BJ (cell line): ENCODE measurements at regions not wholly inside any gene's neighbourhood (a gene's known extent, or its start where the extent isn't known, plus 50 kb on each side); places are given as distances from the start of the nearest gene placed in this dataset. TPM values are rescaled to one million over a fixed set of nuclear protein-coding genes. Genes with fewer than 3 reads are reported as not detected.

Experiments
- CTCF ChIA-PET: fragments of 350-600 bp; formaldehyde crosslinking; extraction: SDS; loops from one replicate; lab custom pipeline; 2021; ENCODE audit warnings: antibody characterized with exemption, inconsistent platforms; lab: Yijun Ruan, JAX
- POLR2A ChIA-PET: fragments of 300-600 bp; sonication (Branson Sonifier 250); formaldehyde crosslinking; extraction: SDS; loops from one replicate; lab custom pipeline; 2021; ENCODE audit warnings: antibody characterized with exemption; lab: Charles Lee
- DNase-seq: peaks from one replicate; pipeline ENCODE4 v3.0.0-alpha.2; 2011; ENCODE audit warnings: low read depth
- H3K27me3 ChIP-seq: 2 replicates; pipeline ENCODE4 v1.6.0; 2011; ENCODE audit warnings: low read length; ENCODE audit not compliant: control insufficient read depth, insufficient read depth
- H3K36me3 ChIP-seq: 2 replicates; pipeline ENCODE4 v1.5.1; 2011; ENCODE audit warnings: low read length; ENCODE audit not compliant: control insufficient read depth, insufficient read depth
- H3K4me3 ChIP-seq: 2 replicates; pipeline ENCODE4 v1.5.1; 2011; ENCODE audit warnings: low read depth, mild to moderate bottlenecking, control low read depth, low read length
- CTCF ChIP-seq: IDR thresholded peaks from 2 replicates; pipeline ENCODE4 v1.5.1; 2011; ENCODE audit warnings: low read depth, mild to moderate bottlenecking, control low read depth, inconsistent platforms, low read length, moderate library complexity; ENCODE audit not compliant: insufficient read depth
- small RNA-seq: library from RNA; depleted of rRNA; stranded (forward); fragments of <200 nt; gene quantifications from one replicate; pipeline ENCODE3, GENCODE V24; 2012; ENCODE audit warnings: low replicate concordance, low read depth; ENCODE audit not compliant: insufficient read length

DNA sequence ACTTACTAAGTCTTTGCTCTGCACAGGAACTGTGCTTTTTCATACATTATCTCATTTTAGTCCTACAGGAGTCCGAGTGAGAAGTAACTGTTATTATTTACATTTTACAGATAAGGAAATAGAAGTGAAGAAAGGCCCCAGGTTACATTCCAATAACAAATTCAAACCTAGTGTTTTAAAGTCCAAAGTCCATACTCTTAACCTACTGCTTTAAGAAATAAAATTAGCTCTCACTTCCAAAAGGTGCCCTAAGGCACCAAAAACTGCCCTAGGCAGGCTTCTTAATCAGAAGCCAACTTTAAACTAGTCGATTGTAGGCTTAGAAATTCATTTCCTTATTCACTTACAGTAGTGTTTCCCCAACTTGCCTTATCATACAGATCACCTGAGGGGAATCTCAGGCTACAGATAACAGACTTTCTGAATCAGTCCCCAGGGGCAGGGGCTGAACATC is 555.9 kb downstream of the DIAPH3 start:
- TF ChIP-seq CTCF: no peak
- CTCF ChIA-PET: interaction anchor here (0.5 kb wide), 1 partner anchor 213 kb away, joined by 4 read pairs; no protein-coding TSS in a partner anchor
- POLR2A ChIA-PET: no interaction called here
- H3K36me3 ChIP-seq: no peaks in the 10 kb centered on the region
- H3K27me3 ChIP-seq: no peaks in the 10 kb centered on the region; the same call in 1 of the 2 replicates
- no peak for DNase-seq
- H3K4me3 ChIP-seq: no peak overlapping the region

DNA sequence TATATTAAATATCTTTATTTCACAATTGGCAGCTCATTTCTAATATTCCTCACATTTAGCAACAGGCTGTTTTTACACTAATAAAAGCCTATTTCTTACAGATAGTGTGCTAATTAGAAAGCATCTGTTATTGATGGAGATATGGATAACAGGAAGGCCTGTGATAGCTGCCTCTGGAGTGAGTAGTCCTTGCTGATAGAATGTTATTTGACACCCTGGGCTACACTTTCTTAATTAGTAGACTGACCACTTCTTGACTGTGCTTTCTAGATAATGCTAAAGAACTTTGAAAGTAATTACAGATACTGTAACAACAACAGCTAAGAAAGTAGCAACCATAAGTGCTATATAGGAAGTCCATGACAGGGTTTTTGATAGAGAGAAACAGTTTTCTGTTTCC is 554.3 kb downstream of the DIAPH3 start:
- H3K27me3 ChIP-seq: no peaks in the 10 kb centered on the region; the same call in 1 of the 2 replicates
- H3K36me3 ChIP-seq: no peaks in the 10 kb centered on the region
- ChIA-PET POLR2A (no interaction called here), CTCF (no interaction called here)
- no peak for TF ChIP-seq CTCF
- no peak for DNase-seq
- no peak overlapping the region for H3K4me3 ChIP-seq

Small RNA genes lying in the stretch of these regions (small RNA-seq; reads per million reads assigned to genes)
- gene AL161423.1: not detected
- not detected for gene HMGN2P39
- not detected for gene RNA5SP30
- gene RNU7-88P: not detected
- not detected for gene RNY4P29
